Liver (tissue), 8 donors: ENCODE measurements at regions not wholly inside any gene's neighbourhood (a gene's known extent, or its start where the extent isn't known, plus 50 kb on each side); places are given as distances from the start of the nearest gene placed in this dataset.

Experiments used
- DNase-seq: peaks from one replicate; pipeline ENCODE4 v3.0.0-alpha.2; 2017; ENCODE audit warnings: low spot score
- H3K27ac ChIP-seq, 2 donors: one replicate each; pipeline ENCODE4 v1.7.0; 2013; ENCODE audit warnings: inconsistent platforms in 2 of 2, low read length in 2 of 2, control low read depth in 1 of 2, low read depth in 1 of 2, mild to moderate bottlenecking in 1 of 2
- H3K27me3 ChIP-seq, 4 donors: one replicate each; pipeline versions ENCODE4 v1.6.1 to v1.7.0; 2013; ENCODE audit warnings: low read length in 3 of 4, inconsistent platforms in 1 of 4, mild to moderate bottlenecking in 1 of 4, moderate library complexity in 1 of 4; ENCODE audit not compliant: control insufficient read depth in 4 of 4, insufficient read depth in 4 of 4
- H3K36me3 ChIP-seq, 4 donors: one replicate each; pipeline versions ENCODE4 v1.6.1 to v1.7.0; 2013; ENCODE audit warnings: low read length in 3 of 4, mild to moderate bottlenecking in 3 of 4, low read depth in 1 of 4, moderate library complexity in 1 of 4; ENCODE audit not compliant: control insufficient read depth in 4 of 4, insufficient read depth in 3 of 4
- H3K4me1 ChIP-seq, 4 donors: one replicate each; pipeline versions ENCODE4 v1.6.1 to v1.7.0; 2013; ENCODE audit warnings: low read length in 3 of 4, mild to moderate bottlenecking in 3 of 4, moderate library complexity in 1 of 4; ENCODE audit not compliant: control insufficient read depth in 4 of 4, insufficient read depth in 4 of 4
- H3K4me3 ChIP-seq, 3 donors: one replicate each; pipeline versions ENCODE4 v1.6.1 to v1.7.0; 2013; ENCODE audit warnings: low read length in 3 of 3, control low read depth in 1 of 3, low read depth in 1 of 3, mild to moderate bottlenecking in 1 of 3
- H3K9ac ChIP-seq, 2 donors: one replicate each; pipeline ENCODE4 v1.7.0; 2013; ENCODE audit warnings: low read length in 2 of 2, mild to moderate bottlenecking in 2 of 2, moderate library complexity in 2 of 2, control low read depth in 1 of 2, low read depth in 1 of 2
- H3K9me3 ChIP-seq, 4 donors: one replicate each; pipeline versions ENCODE4 v1.6.1 to v1.7.0; 2013; ENCODE audit warnings: low read length in 3 of 4; ENCODE audit not compliant: control insufficient read depth in 4 of 4
- EGR1 ChIP-seq, 2 donors: IDR thresholded peaks; 2 replicates each; pipeline ENCODE4 v1.6.1; 2016 to 2018; ENCODE audit warnings: antibody characterized with exemption in 2 of 2, low read depth in 2 of 2
- FOXA1 ChIP-seq: IDR thresholded peaks from 2 replicates; pipeline ENCODE4 v1.6.1; 2016; ENCODE audit warnings: antibody characterized with exemption
- FOXA2 ChIP-seq: IDR thresholded peaks from 2 replicates; pipeline ENCODE4 v1.6.1; 2016; ENCODE audit warnings: antibody characterized with exemption
- GABPA ChIP-seq, 2 donors: IDR thresholded peaks in 1 of 2; conservative IDR thresholded peaks in 1 of 2; 2 replicates each; pipeline ENCODE4 v1.6.1; 2016; ENCODE audit warnings: antibody characterized with exemption in 2 of 2, mild to moderate bottlenecking in 1 of 2, moderate library complexity in 1 of 2
- JUND ChIP-seq, 2 donors: IDR thresholded peaks; 2 replicates each; pipeline ENCODE4 v1.6.1; 2016; ENCODE audit warnings: antibody characterized with exemption in 2 of 2
- NR2F2 ChIP-seq: IDR thresholded peaks from 2 replicates; pipeline ENCODE4 v1.6.1; 2016; ENCODE audit warnings: antibody characterized with exemption
- RAD21 ChIP-seq, 2 donors: IDR thresholded peaks; 2 replicates each; pipeline ENCODE4 v1.6.1; 2016; ENCODE audit warnings: antibody characterized with exemption in 2 of 2, mild to moderate bottlenecking in 2 of 2
- RXRA ChIP-seq, 2 donors: IDR thresholded peaks; 2 replicates each; pipeline ENCODE4 v1.6.1; 2017 to 2018; ENCODE audit warnings: antibody characterized with exemption in 2 of 2, mild to moderate bottlenecking in 1 of 2
- SP1 ChIP-seq: IDR thresholded peaks from 2 replicates; pipeline ENCODE4 v1.6.1; 2018; ENCODE audit warnings: antibody characterized with exemption, mild to moderate bottlenecking
- TAF1 ChIP-seq: conservative IDR thresholded peaks from 2 replicates; pipeline ENCODE4 v1.6.1; 2016; ENCODE audit warnings: antibody characterized with exemption, mild to moderate bottlenecking
- YY1 ChIP-seq: IDR thresholded peaks from 2 replicates; pipeline ENCODE4 v1.6.1; 2016; ENCODE audit warnings: antibody characterized with exemption, mild to moderate bottlenecking
- WGBS: extraction: QIAGEN DNeasy Blood & Tissue Kit; methylation state at CpG from one replicate; pipeline ENCODE4 v1.1.7; 2013; 5-methylcytosine and 5-hydroxymethylcytosine counted together
- TF ChIP-seq, protein P1 (sequence below): IDR thresholded peaks from 2 replicates; pipeline ENCODE4 v1.6.1; 2016; ENCODE audit warnings: antibody characterized with exemption
- TF ChIP-seq, protein P2 (sequence below): IDR thresholded peaks from 2 replicates; pipeline ENCODE4 v1.6.1; 2016; ENCODE audit warnings: antibody characterized with exemption
- TF ChIP-seq, protein P3 (sequence below): IDR thresholded peaks from 2 replicates; pipeline ENCODE4 v1.6.1; 2016; ENCODE audit warnings: antibody characterized with exemption
- TF ChIP-seq, protein P4 (sequence below): fragments of 150-350 bp; IDR thresholded peaks from 2 replicates; pipeline ENCODE4 v1.5.1; 2017; ENCODE audit warnings: improper control_type of control experiment, low read depth, low read length; ENCODE audit not compliant: missing input control
- donor health status: healthy.
- donor health status: healthy.
- donor health status: healthy.
- donor health status: healthy.
- donor health status: healthy.

DNA sequence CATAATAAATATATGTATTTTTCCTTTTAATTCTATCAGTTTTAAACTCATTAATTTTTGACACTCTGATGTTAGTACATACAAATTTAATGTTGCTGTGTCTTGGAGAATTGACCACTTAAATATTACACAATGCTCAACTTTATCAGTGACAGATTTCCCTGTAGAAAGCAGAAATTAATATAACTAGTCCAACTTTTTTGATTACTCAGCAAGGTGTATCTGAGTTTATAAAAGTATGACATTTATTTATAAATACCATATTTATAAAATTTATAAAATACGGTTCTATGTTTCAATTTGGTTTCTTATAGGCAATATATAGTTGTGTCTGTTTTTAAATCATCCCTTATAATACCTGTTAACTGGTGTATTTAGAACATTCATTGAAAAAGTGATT is 350.0 kb upstream of the EYS start:
- Histone ChIP-seq H3K27ac (no peak overlapping the region), H3K4me1 (no peaks in the 10 kb centered on the region), H3K4me3 (no peak overlapping the region), H3K27me3 (no peaks in the 10 kb centered on the region), H3K9ac (no peak overlapping the region), H3K36me3 (no peaks in the 10 kb centered on the region), H3K9me3 (no peaks in the 10 kb centered on the region)
- TF ChIP-seq TAF1 (no peak), SP1 (no peak), NR2F2 (no peak), FOXA2 (no peak), RXRA (IDR thresholded peaks at IDR 0.05) (no peak), GABPA (IDR thresholded peaks at IDR 0.05 in 1 of 2, conservative IDR thresholded peaks at IDR 0.05 in 1 of 2) (no peak), YY1 (no peak), JUND (IDR thresholded peaks at IDR 0.05) (no peak), RAD21 (IDR thresholded peaks at IDR 0.05) (no peak), EGR1 (IDR thresholded peaks at IDR 0.05; ENCODE audit: low read depth in 2 of 2) (no peak)
- TF ChIP-seq, protein P1, sequence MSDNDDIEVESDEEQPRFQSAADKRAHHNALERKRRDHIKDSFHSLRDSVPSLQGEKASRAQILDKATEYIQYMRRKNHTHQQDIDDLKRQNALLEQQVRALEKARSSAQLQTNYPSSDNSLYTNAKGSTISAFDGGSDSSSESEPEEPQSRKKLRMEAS: no peak
- TF ChIP-seq, protein P2, sequence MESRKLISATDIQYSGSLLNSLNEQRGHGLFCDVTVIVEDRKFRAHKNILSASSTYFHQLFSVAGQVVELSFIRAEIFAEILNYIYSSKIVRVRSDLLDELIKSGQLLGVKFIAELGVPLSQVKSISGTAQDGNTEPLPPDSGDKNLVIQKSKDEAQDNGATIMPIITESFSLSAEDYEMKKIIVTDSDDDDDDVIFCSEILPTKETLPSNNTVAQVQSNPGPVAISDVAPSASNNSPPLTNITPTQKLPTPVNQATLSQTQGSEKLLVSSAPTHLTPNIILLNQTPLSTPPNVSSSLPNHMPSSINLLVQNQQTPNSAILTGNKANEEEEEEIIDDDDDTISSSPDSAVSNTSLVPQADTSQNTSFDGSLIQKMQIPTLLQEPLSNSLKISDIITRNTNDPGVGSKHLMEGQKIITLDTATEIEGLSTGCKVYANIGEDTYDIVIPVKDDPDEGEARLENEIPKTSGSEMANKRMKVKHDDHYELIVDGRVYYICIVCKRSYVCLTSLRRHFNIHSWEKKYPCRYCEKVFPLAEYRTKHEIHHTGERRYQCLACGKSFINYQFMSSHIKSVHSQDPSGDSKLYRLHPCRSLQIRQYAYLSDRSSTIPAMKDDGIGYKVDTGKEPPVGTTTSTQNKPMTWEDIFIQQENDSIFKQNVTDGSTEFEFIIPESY: no peak
- TF ChIP-seq, protein P3, sequence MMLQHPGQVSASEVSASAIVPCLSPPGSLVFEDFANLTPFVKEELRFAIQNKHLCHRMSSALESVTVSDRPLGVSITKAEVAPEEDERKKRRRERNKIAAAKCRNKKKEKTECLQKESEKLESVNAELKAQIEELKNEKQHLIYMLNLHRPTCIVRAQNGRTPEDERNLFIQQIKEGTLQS: no peak
- TF ChIP-seq, protein P4, sequence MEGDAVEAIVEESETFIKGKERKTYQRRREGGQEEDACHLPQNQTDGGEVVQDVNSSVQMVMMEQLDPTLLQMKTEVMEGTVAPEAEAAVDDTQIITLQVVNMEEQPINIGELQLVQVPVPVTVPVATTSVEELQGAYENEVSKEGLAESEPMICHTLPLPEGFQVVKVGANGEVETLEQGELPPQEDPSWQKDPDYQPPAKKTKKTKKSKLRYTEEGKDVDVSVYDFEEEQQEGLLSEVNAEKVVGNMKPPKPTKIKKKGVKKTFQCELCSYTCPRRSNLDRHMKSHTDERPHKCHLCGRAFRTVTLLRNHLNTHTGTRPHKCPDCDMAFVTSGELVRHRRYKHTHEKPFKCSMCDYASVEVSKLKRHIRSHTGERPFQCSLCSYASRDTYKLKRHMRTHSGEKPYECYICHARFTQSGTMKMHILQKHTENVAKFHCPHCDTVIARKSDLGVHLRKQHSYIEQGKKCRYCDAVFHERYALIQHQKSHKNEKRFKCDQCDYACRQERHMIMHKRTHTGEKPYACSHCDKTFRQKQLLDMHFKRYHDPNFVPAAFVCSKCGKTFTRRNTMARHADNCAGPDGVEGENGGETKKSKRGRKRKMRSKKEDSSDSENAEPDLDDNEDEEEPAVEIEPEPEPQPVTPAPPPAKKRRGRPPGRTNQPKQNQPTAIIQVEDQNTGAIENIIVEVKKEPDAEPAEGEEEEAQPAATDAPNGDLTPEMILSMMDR: no peak
- WGBS: 82% methylated on average over 1 of the region's 1 CpG
- no peak for DNase-seq

DNA sequence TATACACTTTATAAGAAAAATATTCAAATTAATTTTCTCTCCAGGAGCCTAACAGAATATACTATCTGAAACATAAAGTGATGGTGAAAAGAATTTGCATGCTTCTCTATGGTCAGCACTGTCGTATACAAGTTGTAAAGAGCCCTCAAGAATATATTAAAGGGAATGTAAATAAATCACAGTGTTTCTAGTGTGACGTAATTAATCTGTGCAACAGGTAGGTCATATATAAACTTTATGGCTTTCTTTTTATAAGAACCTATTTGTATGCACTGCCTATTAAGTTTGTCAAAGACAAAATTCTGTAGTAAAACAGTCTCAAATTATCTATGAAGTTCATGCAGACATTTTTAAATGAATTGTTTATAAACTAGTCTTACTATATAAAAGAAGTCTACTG is 347.9 kb upstream of the EYS start:
- WGBS: 71% methylated on average over 2 of the region's 2 CpGs
- no peak for TF ChIP-seq EGR1 (IDR thresholded peaks at IDR 0.05; ENCODE audit: low read depth in 2 of 2)
- no peak for TF ChIP-seq TAF1
- no peak for TF ChIP-seq FOXA1
- TF ChIP-seq, protein P2: no peak
- no peak for TF ChIP-seq YY1
- no peak for TF ChIP-seq SP1
- TF ChIP-seq RAD21 (IDR thresholded peaks at IDR 0.05): no peak

More for the DNA sequence above, 347.9 kb upstream of the EYS start:
- Histone ChIP-seq H3K9me3 (no peaks in the 10 kb centered on the region), H3K9ac (no peak overlapping the region), H3K36me3 (no peaks in the 10 kb centered on the region), H3K4me1 (no peaks in the 10 kb centered on the region), H3K27ac (no peak overlapping the region), H3K4me3 (no peak overlapping the region), H3K27me3 (no peaks in the 10 kb centered on the region)
- no peak for DNase-seq
